ENCODE measurements at regions not wholly inside any gene's neighbourhood (a gene's known extent, or its start where the extent isn't known, plus 50 kb on each side); places are given as distances from the start of the nearest gene placed in this dataset.
A peak's percentile ranks its signal among the peaks of the same experiment; 100 is the strongest.
"Not testable (repeated sequence)": the region's sequence is repeated elsewhere in the genome, so short reads cannot be mapped to it uniquely, and the experiment has no call there.

GRCh38 chr7:131786204-131786603 is 229.8 kb upstream of the PODXL start:
- no peak for DNase-seq

GRCh38 chr7:131778601-131779000 is 222.2 kb upstream of the PODXL start:
- DNase-seq: no peak

- DNase-seq: no peak
Measured at GRCh38 chr7:131774419-131775220, 218.2 kb upstream of the PODXL start.

- no peak for DNase-seq
Measured at GRCh38 chr7:131773413-131773812, 217.0 kb upstream of the PODXL start.

- DNase-seq: no peak
Measured at GRCh38 chr7:131769241-131769640, 212.8 kb upstream of the PODXL start.

- no peak for DNase-seq
Measured at GRCh38 chr7:131767591-131767990, 211.2 kb upstream of the PODXL start.

- no peak for DNase-seq
Measured at GRCh38 chr7:131765575-131765974, 209.1 kb upstream of the PODXL start.

GRCh38 chr7:131764143-131764775 is 207.8 kb upstream of the PODXL start:
- DNase-seq: no peak

- no peak for DNase-seq
Measured at GRCh38 chr7:131762753-131763152, 206.3 kb upstream of the PODXL start.

GRCh38 chr7:131755801-131756200 is 199.4 kb upstream of the PODXL start:
- DNase-seq: not testable (repeated sequence)

GRCh38 chr7:131753620-131754222 is 197.3 kb upstream of the PODXL start:
- DNase-seq: peak; percentile 8

- DNase-seq: peak; percentile 66
Measured at GRCh38 chr7:131747658-131748232, 191.3 kb upstream of the PODXL start.

GRCh38 chr7:131745390-131746248 is 189.2 kb upstream of the PODXL start:
- DNase-seq: no peak

GRCh38 chr7:131741446-131741845 is 185.0 kb upstream of the PODXL start:
- no peak for DNase-seq

- peak; percentile 30 for DNase-seq
Measured at GRCh38 chr7:131737746-131738465, 181.5 kb upstream of the PODXL start.

GRCh38 chr7:131735101-131735500 is 178.7 kb upstream of the PODXL start:
- no peak for DNase-seq

- no peak for DNase-seq
Measured at GRCh38 chr7:131733604-131734003, 177.2 kb upstream of the PODXL start.

GRCh38 chr7:131727189-131727588 is 170.8 kb upstream of the PODXL start:
- no peak for DNase-seq

GRCh38 chr7:131726686-131727085 is 170.3 kb upstream of the PODXL start:
- DNase-seq: no peak

- no peak for DNase-seq
Measured at GRCh38 chr7:131726031-131726430, 169.6 kb upstream of the PODXL start.

- no peak for DNase-seq
Measured at GRCh38 chr7:131724776-131725345, 168.4 kb upstream of the PODXL start.

- DNase-seq: no peak
Measured at GRCh38 chr7:131723926-131724325, 167.5 kb upstream of the PODXL start.

All from NCI-H748 treated with DMSO at 0.1 percent for 48 hours (cell line).